Mesenchymal stem cell (in vitro differentiated cells and primary cell): ENCODE measurements at regions not wholly inside any gene's neighbourhood (a gene's known extent, or its start where the extent isn't known, plus 50 kb on each side); places are given as distances from the start of the nearest gene placed in this dataset.

Source experiments
- DNase-seq: peaks from one replicate; pipeline ENCODE4 v3.0.0-alpha.2; 2013
- H2AFZ ChIP-seq: one replicate; pipeline ENCODE4 v1.6.1; 2013; ENCODE audit warnings: low read depth, mild to moderate bottlenecking, control low read depth, inconsistent platforms, low read length, moderate library complexity
- H2AK5ac ChIP-seq: 2 replicates; pipeline ENCODE4 v1.6.1; 2013; ENCODE audit warnings: low read length, moderate library complexity, mild to moderate bottlenecking, inconsistent platforms; ENCODE audit not compliant: severe bottlenecking
- H2BK120ac ChIP-seq: one replicate; pipeline ENCODE4 v1.6.1; 2013; ENCODE audit warnings: low read depth, mild to moderate bottlenecking, inconsistent platforms, low read length, moderate library complexity
- H2BK12ac ChIP-seq, 2 experiments: one replicate each; pipeline ENCODE4 v1.6.1; 2013; ENCODE audit warnings: inconsistent platforms in 2 of 2, low read length in 2 of 2, mild to moderate bottlenecking in 2 of 2, moderate library complexity in 2 of 2, control low read depth in 1 of 2
- H2BK15ac ChIP-seq: one replicate; pipeline ENCODE4 v1.6.1; 2013; ENCODE audit warnings: mild to moderate bottlenecking, low read depth, inconsistent platforms; ENCODE audit not compliant: poor library complexity, severe bottlenecking
- H2BK5ac ChIP-seq: 2 replicates; pipeline ENCODE4 v1.6.1; 2013; ENCODE audit warnings: low read depth, mild to moderate bottlenecking, low read length, control low read depth, inconsistent platforms; ENCODE audit not compliant: poor library complexity, severe bottlenecking
- H3K14ac ChIP-seq, 2 experiments: one replicate each; pipeline ENCODE4 v1.6.1; 2013; ENCODE audit warnings: inconsistent platforms in 2 of 2, low read length in 2 of 2, control low read depth in 1 of 2, mild to moderate bottlenecking in 1 of 2, moderate library complexity in 1 of 2
- H3K18ac ChIP-seq, 2 experiments: one replicate each; pipeline ENCODE4 v1.6.1; 2013; ENCODE audit warnings: inconsistent platforms in 2 of 2, low read length in 2 of 2, control low read depth in 1 of 2, low read depth in 1 of 2, mild to moderate bottlenecking in 1 of 2
- H3K23ac ChIP-seq, 2 experiments: one replicate each; pipeline ENCODE4 v1.6.1; 2013; ENCODE audit warnings: inconsistent platforms in 2 of 2, low read length in 2 of 2, mild to moderate bottlenecking in 2 of 2, moderate library complexity in 2 of 2, control low read depth in 1 of 2
- H3K27ac ChIP-seq: 2 replicates; pipeline ENCODE4 v1.5.1; 2013; ENCODE audit warnings: mild to moderate bottlenecking, moderate library complexity, low read length, control low read depth, inconsistent platforms; ENCODE audit not compliant: poor library complexity, severe bottlenecking
- H3K27me3 ChIP-seq, 2 experiments: 2 replicates each; pipeline versions ENCODE4 v1.6.1 to v1.7.0; 2013; ENCODE audit warnings: low read length in 2 of 2, mild to moderate bottlenecking in 2 of 2, moderate library complexity in 2 of 2, control low read depth in 1 of 2, inconsistent platforms in 1 of 2; ENCODE audit not compliant: control insufficient read depth in 1 of 2, insufficient read depth in 1 of 2
- H3K36me3 ChIP-seq, 2 experiments: 2 replicates each; pipeline versions ENCODE4 v1.6.1 to v1.7.0; 2013; ENCODE audit warnings: low read length in 2 of 2, control low read depth in 1 of 2, inconsistent platforms in 1 of 2, low read depth in 1 of 2, mild to moderate bottlenecking in 1 of 2; ENCODE audit not compliant: insufficient read depth in 2 of 2, control insufficient read depth in 1 of 2
- H3K4ac ChIP-seq, 2 experiments: one replicate each; pipeline ENCODE4 v1.6.1; 2013; ENCODE audit warnings: inconsistent platforms in 2 of 2, low read length in 2 of 2, mild to moderate bottlenecking in 2 of 2, moderate library complexity in 2 of 2, control low read depth in 1 of 2, low read depth in 1 of 2
- H3K4me1 ChIP-seq: 2 replicates; pipeline ENCODE4 v1.6.1; 2013; ENCODE audit warnings: low read depth, low read length, control low read depth; ENCODE audit not compliant: control insufficient read depth, insufficient read depth
- H3K4me2 ChIP-seq: 2 replicates; pipeline ENCODE4 v1.6.1; 2013; ENCODE audit warnings: low read length, mild to moderate bottlenecking, inconsistent platforms; ENCODE audit not compliant: poor library complexity, severe bottlenecking
- H3K4me3 ChIP-seq, 2 experiments: 2 replicates each; pipeline versions ENCODE4 v1.5.1 to v1.7.0; 2013; ENCODE audit warnings: low read length in 2 of 2, mild to moderate bottlenecking in 2 of 2, control low read depth in 1 of 2, low read depth in 1 of 2; ENCODE audit not compliant: insufficient read depth in 1 of 2
- H3K79me1 ChIP-seq: replicated peaks from 2 replicates; pipeline ENCODE4 v1.6.1; 2013; ENCODE audit warnings: mild to moderate bottlenecking, control low read depth, low read length, inconsistent platforms; ENCODE audit not compliant: poor library complexity, severe bottlenecking
- H3K9ac ChIP-seq: 2 replicates; pipeline ENCODE4 v1.7.0; 2013; ENCODE audit warnings: mild to moderate bottlenecking, low read length, moderate library complexity
- H3K9me3 ChIP-seq: 2 replicates; pipeline ENCODE4 v1.7.0; 2013; ENCODE audit warnings: mild to moderate bottlenecking, low read length; ENCODE audit not compliant: control insufficient read depth
- H4K8ac ChIP-seq: one replicate; pipeline ENCODE4 v1.6.1; 2013; ENCODE audit warnings: inconsistent platforms, mild to moderate bottlenecking, low read length, moderate library complexity
- H4K91ac ChIP-seq: one replicate; pipeline ENCODE4 v1.6.1; 2013; ENCODE audit warnings: mild to moderate bottlenecking, low read length, inconsistent platforms
- WGBS: methylation state at CpG from one replicate; pipeline ENCODE4 v1.1.7; 2013; ENCODE audit warnings: mixed read lengths; 5-methylcytosine and 5-hydroxymethylcytosine counted together

GRCh38 chr1:224494343-224494742 lies 59.7 kb upstream of the WDR26 start:
- H3K4me3 ChIP-seq = no peak overlapping the region
- no peak overlapping the region for H3K9ac ChIP-seq
- H3K4me1 ChIP-seq = peaks cover 19% of the 10 kb centered on the region
- no peaks in the 10 kb centered on the region for H3K27me3 ChIP-seq
- H2BK15ac ChIP-seq = no peak overlapping the region
- no peak overlapping the region for H3K4me2 ChIP-seq
- no peak overlapping the region for H4K8ac ChIP-seq
- H3K79me1 ChIP-seq = no peaks in the 10 kb centered on the region
- H2BK120ac ChIP-seq = no peak overlapping the region
- H2AFZ ChIP-seq = no peak overlapping the region
- H3K36me3 ChIP-seq = no peaks in the 10 kb centered on the region
- no peak overlapping the region for H3K23ac ChIP-seq
- WGBS = 81% methylated on average over 2 of the region's 2 CpGs
- H3K18ac ChIP-seq = peak overlapping the region in 1 of 2 experiments; percentile 44
- no peak overlapping the region for H3K27ac ChIP-seq
- H2BK5ac ChIP-seq = no peak overlapping the region
- no peak overlapping the region for H2AK5ac ChIP-seq
- H3K9me3 ChIP-seq = no peaks in the 10 kb centered on the region
- no peak overlapping the region for H4K91ac ChIP-seq
- H3K4ac ChIP-seq = no peak overlapping the region
- no peak for DNase-seq
- H3K14ac ChIP-seq = no peak overlapping the region
- H2BK12ac ChIP-seq = no peak overlapping the region

- H2AK5ac ChIP-seq = no peak overlapping the region
- H3K9ac ChIP-seq = no peak overlapping the region
- no peaks in the 10 kb centered on the region for H3K36me3 ChIP-seq
- WGBS = 98% methylated on average over 4 of the region's 5 CpGs
- no peaks in the 10 kb centered on the region for H3K27me3 ChIP-seq
- H2BK120ac ChIP-seq = no peak overlapping the region
- H2BK12ac ChIP-seq = peak overlapping the region; percentile 21 to 38
- H2BK5ac ChIP-seq = no peak overlapping the region
- no peak for DNase-seq
- peaks cover 22% of the 10 kb centered on the region for H3K4me1 ChIP-seq
- H4K8ac ChIP-seq = no peak overlapping the region
- no peak overlapping the region for H3K4me3 ChIP-seq
- no peak overlapping the region for H3K18ac ChIP-seq
- no peaks in the 10 kb centered on the region for H3K79me1 ChIP-seq
- no peak overlapping the region for H3K27ac ChIP-seq
- no peak overlapping the region for H3K4ac ChIP-seq
- H3K9me3 ChIP-seq = no peaks in the 10 kb centered on the region
- H2AFZ ChIP-seq = no peak overlapping the region
- no peak overlapping the region for H3K4me2 ChIP-seq
- H2BK15ac ChIP-seq = no peak overlapping the region
- no peak overlapping the region for H3K23ac ChIP-seq
- H3K14ac ChIP-seq = no peak overlapping the region
- H4K91ac ChIP-seq = peak overlapping the region; percentile 16
These were observed 61.3 kb upstream of the WDR26 start for GRCh38 chr1:224495866-224496265.

GRCh38 chr1:224496826-224497225 lies 62.2 kb upstream of the WDR26 start:
- Histone ChIP-seq H3K79me1 (no peaks in the 10 kb centered on the region), H3K27me3 (no peaks in the 10 kb centered on the region), H3K9ac (peak overlapping the region; percentile 83), H4K91ac (no peak overlapping the region), H3K4me1 (peaks cover 24% of the 10 kb centered on the region), H3K4me2 (no peak overlapping the region), H2AFZ (no peak overlapping the region), H3K4me3 (no peak overlapping the region), H3K36me3 (no peaks in the 10 kb centered on the region), H3K4ac (no peak overlapping the region), H2BK120ac (no peak overlapping the region), H3K18ac (no peak overlapping the region), H2BK12ac (no peak overlapping the region), H3K23ac (no peak overlapping the region), H2BK15ac (no peak overlapping the region), H2AK5ac (no peak overlapping the region), H3K9me3 (no peaks in the 10 kb centered on the region), H3K27ac (no peak overlapping the region), H2BK5ac (no peak overlapping the region), H4K8ac (no peak overlapping the region), H3K14ac (no peak overlapping the region)
- DNase-seq = no peak
- no CpG with 5 or more reads among the region's 1 CpG for WGBS

DNA sequence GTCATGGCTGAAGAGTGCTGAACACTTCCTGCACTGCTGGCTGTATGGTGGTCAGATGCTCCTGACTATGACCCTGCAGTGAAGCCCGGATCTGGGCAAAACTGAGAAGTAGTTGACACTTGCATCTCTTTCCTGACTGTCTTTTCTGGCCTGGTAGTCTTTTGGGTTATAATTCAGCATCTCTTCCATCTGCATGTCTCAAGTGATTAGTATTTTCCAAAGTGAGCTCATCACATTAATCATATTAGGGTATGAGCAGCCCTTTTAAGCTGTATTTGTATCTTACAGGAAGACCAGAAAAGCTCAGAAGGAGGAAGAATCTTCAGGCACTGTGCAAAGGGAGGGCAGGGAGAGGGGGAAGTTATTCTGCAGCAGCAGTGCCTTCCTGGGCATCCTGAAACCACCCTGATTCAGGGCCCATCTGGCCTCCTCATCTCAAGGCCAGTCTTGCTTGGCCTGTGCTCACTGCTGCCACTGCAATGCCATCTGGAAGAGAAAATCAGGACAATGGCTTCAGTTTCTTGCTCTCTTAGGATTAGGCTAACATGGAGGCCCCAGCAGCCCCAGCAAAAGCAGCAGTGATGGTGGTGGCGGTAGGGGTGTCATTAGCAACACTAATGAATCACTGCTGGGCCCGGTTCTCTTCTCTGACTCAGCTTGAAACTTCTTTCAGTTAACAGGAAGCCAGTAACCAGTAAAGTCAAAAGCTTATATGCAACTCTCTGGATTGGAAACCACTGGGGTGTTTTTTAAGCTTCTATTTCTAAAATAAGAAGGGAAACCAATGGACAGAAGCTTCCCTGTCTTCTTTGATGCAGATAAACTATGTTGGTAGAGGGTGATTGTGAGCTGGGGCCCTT lies 63.3 kb upstream of the WDR26 start:
- WGBS = 33% methylated on average over 2 of the region's 3 CpGs
- peak overlapping the region; percentile 87 for H4K91ac ChIP-seq

More for the DNA sequence above, 63.3 kb upstream of the WDR26 start:
- peak overlapping the region; percentile 48 for H2BK5ac ChIP-seq
- H2BK15ac ChIP-seq = no peak overlapping the region
- H3K4me2 ChIP-seq = no peak overlapping the region
- peak overlapping the region in 1 of 2 experiments; percentile 42 for H3K4me3 ChIP-seq
- peak; percentile 87 for DNase-seq
- no peaks in the 10 kb centered on the region for H3K36me3 ChIP-seq
- H2AK5ac ChIP-seq = peak overlapping the region; percentile 4
- peaks cover 31% of the 10 kb centered on the region for H3K4me1 ChIP-seq
- peak overlapping the region in 1 of 2 experiments; percentile 91 for H3K14ac ChIP-seq
- H3K27ac ChIP-seq = peak overlapping the region; percentile 93
- H3K9ac ChIP-seq = peak overlapping the region; percentile 83
- peak overlapping the region in 1 of 2 experiments; percentile 34 for H3K23ac ChIP-seq
- H4K8ac ChIP-seq = peak overlapping the region; percentile 91
- peak overlapping the region; percentile 49 to 84 for H3K4ac ChIP-seq
- no peaks in the 10 kb centered on the region for H3K27me3 ChIP-seq
- peak overlapping the region; percentile 79 to 99 for H3K18ac ChIP-seq
- H3K9me3 ChIP-seq = no peaks in the 10 kb centered on the region
- H2BK12ac ChIP-seq = peak overlapping the region; percentile 71 to 96
- H3K79me1 ChIP-seq = no peaks in the 10 kb centered on the region
- peak overlapping the region; percentile 56 for H2BK120ac ChIP-seq
- H2AFZ ChIP-seq = peak overlapping the region; percentile 91
